ENCODE measurements at regions not wholly inside any gene's neighbourhood (a gene's known extent, or its start where the extent isn't known, plus 50 kb on each side); places are given as distances from the start of the nearest gene placed in this dataset.

GRCh38 chr2:6429210-6429986 is 436.3 kb downstream of the CMPK2 start:
- no peak for DNase-seq

GRCh38 chr2:6434438-6434837 is 431.3 kb downstream of the CMPK2 start:
- no peak for DNase-seq

- no peak for DNase-seq
These were observed 423.9 kb downstream of the CMPK2 start for GRCh38 chr2:6441800-6442199.

GRCh38 chr2:6442252-6442985 is 423.3 kb downstream of the CMPK2 start:
- no peak for DNase-seq

- DNase-seq = no peak
These were observed 422.5 kb downstream of the CMPK2 start for GRCh38 chr2:6443061-6443823.

GRCh38 chr2:6444514-6444913 is 421.2 kb downstream of the CMPK2 start:
- DNase-seq = no peak

GRCh38 chr2:6445156-6445555 is 420.6 kb downstream of the CMPK2 start:
- DNase-seq = no peak

- DNase-seq = no peak
These were observed 418.6 kb downstream of the CMPK2 start for GRCh38 chr2:6446938-6447608.

- DNase-seq = no peak
These were observed 416.8 kb downstream of the CMPK2 start for GRCh38 chr2:6448893-6449292.

- no peak for DNase-seq
These were observed 416.4 kb downstream of the CMPK2 start for GRCh38 chr2:6449343-6449742.

- DNase-seq = no peak
These were observed 412.8 kb downstream of the CMPK2 start for GRCh38 chr2:6452702-6453481.

- DNase-seq = no peak
These were observed 411.3 kb downstream of the CMPK2 start for GRCh38 chr2:6454286-6454990.

GRCh38 chr2:6459138-6459537 is 406.6 kb downstream of the CMPK2 start:
- DNase-seq = no peak

- no peak for DNase-seq
These were observed 395.2 kb downstream of the CMPK2 start for GRCh38 chr2:6470518-6470917.

- DNase-seq = no peak
These were observed 394.3 kb downstream of the CMPK2 start for GRCh38 chr2:6471419-6471818.

- DNase-seq = no peak
These were observed 391.3 kb downstream of the CMPK2 start for GRCh38 chr2:6474161-6475140.

GRCh38 chr2:6475155-6475940 is 390.4 kb downstream of the CMPK2 start:
- DNase-seq = no peak

- DNase-seq = no peak
These were observed 385.2 kb downstream of the CMPK2 start for GRCh38 chr2:6480514-6480913.

GRCh38 chr2:6482256-6482655 is 383.5 kb downstream of the CMPK2 start:
- no peak for DNase-seq
